GM12865 (cell line): ENCODE measurements at regions not wholly inside any gene's neighbourhood (a gene's known extent, or its start where the extent isn't known, plus 50 kb on each side); places are given as distances from the start of the nearest gene placed in this dataset.
"Not testable (repeated sequence)": the region's sequence is repeated elsewhere in the genome, so short reads cannot be mapped to it uniquely, and the experiment has no call there.

Source experiments
- DNase-seq: peaks from one replicate; pipeline ENCODE4 v3.0.0; 2010; ENCODE audit warnings: low read depth
- H3K4me3 ChIP-seq: 2 replicates; pipeline ENCODE4 v1.5.1; 2011; ENCODE audit warnings: mild to moderate bottlenecking, low read depth, low read length, control low read depth
- TF ChIP-seq, protein P1 (sequence below): IDR thresholded peaks from 2 replicates; pipeline ENCODE4 v1.5.1; 2011; ENCODE audit warnings: low read length, control low read depth, low read depth, inconsistent platforms; ENCODE audit not compliant: insufficient read depth; ENCODE audit errors: missing control alignments

DNA sequence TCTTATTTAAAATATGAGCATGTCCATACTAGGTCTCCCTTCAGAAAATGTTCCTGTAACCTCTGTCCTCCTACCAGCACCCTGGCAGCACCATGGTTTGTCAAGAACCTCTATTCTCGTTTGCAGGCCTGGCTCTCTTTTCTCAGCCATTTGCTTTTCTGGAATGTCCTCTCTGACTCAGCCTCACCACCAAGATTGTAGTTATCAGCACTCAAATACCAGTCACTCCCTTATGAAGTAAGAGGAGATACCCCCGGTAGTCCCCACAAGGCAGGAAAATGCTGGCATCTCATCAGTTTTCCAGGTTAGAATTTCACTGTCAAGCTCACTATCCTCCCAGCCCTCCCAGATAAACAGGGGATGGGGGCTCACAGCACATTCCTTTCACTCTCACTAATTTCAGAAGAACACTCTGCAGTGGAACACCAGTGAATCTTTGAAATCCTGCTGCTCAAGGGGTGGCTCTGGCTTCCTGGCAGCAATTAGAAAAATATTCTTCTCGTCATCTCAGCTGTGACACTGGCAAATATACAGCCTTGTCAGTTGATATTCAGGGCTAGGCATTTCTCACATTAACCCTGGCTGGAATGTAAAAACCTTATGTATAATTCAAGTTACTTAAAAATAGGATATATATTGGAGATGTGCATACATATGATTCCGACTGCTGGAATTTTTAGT, 129.2 kb downstream of the TBX18 start:
- TF ChIP-seq, protein P1, sequence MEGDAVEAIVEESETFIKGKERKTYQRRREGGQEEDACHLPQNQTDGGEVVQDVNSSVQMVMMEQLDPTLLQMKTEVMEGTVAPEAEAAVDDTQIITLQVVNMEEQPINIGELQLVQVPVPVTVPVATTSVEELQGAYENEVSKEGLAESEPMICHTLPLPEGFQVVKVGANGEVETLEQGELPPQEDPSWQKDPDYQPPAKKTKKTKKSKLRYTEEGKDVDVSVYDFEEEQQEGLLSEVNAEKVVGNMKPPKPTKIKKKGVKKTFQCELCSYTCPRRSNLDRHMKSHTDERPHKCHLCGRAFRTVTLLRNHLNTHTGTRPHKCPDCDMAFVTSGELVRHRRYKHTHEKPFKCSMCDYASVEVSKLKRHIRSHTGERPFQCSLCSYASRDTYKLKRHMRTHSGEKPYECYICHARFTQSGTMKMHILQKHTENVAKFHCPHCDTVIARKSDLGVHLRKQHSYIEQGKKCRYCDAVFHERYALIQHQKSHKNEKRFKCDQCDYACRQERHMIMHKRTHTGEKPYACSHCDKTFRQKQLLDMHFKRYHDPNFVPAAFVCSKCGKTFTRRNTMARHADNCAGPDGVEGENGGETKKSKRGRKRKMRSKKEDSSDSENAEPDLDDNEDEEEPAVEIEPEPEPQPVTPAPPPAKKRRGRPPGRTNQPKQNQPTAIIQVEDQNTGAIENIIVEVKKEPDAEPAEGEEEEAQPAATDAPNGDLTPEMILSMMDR = no peak
- H3K4me3 ChIP-seq = no peak overlapping the region
- no peak for DNase-seq

DNA sequence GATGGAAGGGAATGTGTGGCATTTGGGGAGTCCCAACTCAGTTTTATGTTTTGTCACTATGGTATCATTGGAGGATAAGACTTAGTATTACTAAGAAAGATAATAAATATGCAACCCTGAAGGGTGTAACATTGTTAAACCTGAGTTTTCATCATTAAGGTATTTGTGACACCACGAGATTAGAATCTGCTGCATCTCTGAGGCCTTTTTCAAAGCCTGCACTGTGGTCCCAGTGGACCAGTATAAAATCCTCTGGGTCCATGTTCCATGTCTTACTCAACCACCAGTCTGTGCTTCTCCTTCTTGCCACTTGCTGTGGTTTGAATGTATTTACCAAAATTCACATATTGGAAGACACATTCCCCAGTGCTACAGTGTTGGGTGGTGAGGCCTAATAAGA, 130.6 kb downstream of the TBX18 start:
- TF ChIP-seq, protein P1 = no peak
- no peak for DNase-seq
- no peak overlapping the region for H3K4me3 ChIP-seq

DNA sequence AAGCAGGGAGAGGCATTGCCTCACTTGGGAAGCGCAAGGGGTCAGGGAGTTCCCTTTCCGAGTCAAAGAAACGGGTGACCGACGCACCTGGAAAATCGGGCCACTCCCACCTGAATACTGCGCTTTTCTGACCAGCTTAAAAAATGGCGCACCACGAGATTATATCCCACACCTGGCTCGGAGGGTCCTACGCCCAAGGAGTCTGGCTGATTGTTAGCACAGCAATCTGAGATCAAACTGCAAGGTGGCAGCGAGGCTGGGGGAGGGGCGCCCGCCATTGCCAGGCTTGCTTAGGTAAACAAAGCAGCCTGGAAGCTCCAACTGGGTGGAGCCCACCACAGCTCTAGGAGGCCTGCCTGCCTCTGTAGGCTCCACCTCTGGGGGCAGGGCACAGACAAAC, 137.9 kb downstream of the TBX18 start:
- DNase-seq, H3K4me3 ChIP-seq: not testable (repeated sequence)

DNA sequence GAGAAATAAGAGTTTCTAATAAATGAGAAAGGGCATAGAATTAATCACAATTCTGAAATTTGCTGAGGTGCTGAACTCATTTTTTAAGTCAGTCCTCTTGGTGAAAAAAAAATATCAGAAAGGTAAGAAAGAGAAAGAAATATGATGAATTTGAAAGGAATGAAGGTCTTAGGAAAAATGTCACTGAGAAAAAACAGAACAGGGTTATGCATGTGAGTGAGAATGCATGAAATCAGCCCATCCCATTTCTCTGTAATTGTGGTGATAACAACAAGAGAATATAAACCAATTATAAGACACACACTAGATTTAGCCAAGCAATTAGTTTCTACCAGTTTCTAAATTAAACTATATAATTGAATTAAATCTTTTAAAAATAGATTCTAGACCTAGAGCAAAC, 138.9 kb downstream of the TBX18 start:
- no peak for DNase-seq
- no peak overlapping the region for H3K4me3 ChIP-seq
- TF ChIP-seq, protein P1 = no peak

DNA sequence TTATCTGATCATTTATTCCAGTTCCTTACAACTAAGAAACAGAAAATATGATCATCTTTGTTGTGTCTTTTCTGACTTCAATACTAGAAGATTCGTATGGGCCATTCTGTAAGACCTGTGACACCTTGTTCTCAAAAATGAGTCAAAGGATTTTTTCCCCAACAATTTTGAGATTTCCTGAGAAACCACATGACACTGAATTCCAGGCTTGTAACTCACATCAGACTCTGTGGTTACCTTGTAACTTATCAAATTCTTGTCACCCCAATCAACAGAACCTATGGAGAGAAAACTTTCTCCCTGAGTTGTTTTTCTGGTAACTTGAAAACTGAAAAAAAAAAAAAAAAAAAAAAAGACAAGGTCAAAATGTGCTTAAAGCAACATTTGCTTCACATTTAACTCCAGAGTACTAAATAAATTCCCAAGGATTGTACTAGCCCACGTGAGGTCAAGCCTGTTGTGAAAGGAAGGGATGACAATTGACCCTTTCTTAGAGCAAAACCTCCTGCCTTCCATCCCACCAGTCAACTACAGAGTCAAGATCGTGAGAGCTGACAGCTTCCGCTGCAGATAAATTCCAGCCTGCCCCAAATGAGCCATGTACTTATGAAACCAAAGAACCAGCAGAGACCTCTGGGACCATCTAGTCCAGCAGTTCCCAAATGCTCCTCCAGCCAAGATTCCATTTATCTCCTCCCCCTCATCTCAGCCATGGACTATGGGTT, 140.3 kb downstream of the TBX18 start:
- no peak for DNase-seq
- TF ChIP-seq, protein P1 = no peak
- no peak overlapping the region for H3K4me3 ChIP-seq

DNA sequence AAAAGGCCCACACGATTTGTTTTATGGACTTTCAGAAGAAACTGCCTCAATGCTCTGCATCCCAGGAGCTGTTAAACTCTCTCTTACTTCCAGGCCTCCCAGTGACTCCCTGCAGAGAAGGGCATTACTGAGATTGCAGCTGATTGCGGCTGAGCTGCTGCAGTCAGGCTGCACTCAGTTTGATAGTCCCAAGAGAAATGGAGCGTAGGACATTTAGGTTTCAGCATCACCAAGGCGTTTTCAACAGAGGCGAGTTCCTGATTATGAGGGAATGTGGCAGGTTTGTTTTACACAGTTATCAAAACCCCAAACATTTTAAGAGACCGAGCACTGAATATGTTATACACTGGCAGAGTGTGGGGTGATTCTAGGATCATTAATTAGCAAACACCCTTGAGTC, 145.6 kb downstream of the TBX18 start:
- DNase-seq = no peak
- TF ChIP-seq, protein P1 = no peak
- H3K4me3 ChIP-seq = no peak overlapping the region

DNA sequence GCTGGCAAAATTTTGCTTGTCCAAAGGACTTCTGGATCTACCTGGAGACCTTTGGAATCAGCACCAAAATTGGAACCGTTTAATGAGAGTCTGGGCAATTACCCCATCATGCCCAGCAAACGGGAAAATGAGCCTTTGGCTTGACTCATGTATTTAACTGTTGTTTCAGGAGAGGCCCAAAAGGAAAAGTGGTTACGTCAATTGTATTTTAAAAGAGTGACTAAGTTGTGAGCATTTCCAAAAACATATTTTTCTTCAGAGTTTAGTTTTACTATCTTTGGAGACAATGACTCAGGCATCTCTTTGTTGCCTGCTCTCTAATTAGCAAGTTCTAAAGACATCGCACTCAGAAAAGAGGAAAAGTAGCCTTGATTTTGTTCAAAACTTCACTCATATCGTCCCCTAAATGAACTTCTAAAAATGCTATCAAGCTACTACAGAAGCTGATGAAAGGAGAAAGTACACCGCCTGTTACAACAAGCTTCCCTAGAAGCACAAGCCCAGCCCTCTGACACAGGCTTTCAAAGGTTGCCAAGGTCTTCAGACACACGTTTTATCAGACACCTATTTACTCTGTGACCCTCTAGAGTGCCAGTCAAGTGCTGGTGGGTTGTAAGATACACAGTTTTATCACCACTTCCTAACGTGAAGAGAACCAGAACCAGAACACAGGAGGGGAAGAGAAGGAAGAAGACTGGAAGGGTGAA, 146.2 kb downstream of the TBX18 start:
- TF ChIP-seq, protein P1 = no peak
- no peak overlapping the region for H3K4me3 ChIP-seq
- DNase-seq = no peak
